Large intestine (tissue), 3 donors: ENCODE measurements at regions not wholly inside any gene's neighbourhood (a gene's known extent, or its start where the extent isn't known, plus 50 kb on each side); places are given as distances from the start of the nearest gene placed in this dataset.
A peak's percentile ranks its signal among the peaks of the same experiment; 100 is the strongest.

Source experiments
- DNase-seq, 2 donors: peaks; one replicate each; pipeline versions ENCODE4 v3.0.0 to v3.0.0-alpha.2; 2013
- H3K27ac ChIP-seq: one replicate; pipeline ENCODE4 v1.5.1; 2013; ENCODE audit warnings: low read length
- H3K27me3 ChIP-seq: 2 replicates; pipeline ENCODE4 v1.6.1; 2013; ENCODE audit warnings: low read length; ENCODE audit not compliant: control insufficient read depth, insufficient read depth
- H3K36me3 ChIP-seq: 2 replicates; pipeline ENCODE4 v1.6.1; 2013; ENCODE audit warnings: low read length; ENCODE audit not compliant: control insufficient read depth, insufficient read depth
- H3K4me1 ChIP-seq: one replicate; pipeline ENCODE4 v1.6.1; 2013; ENCODE audit warnings: low read length; ENCODE audit not compliant: control insufficient read depth, insufficient read depth
- H3K4me3 ChIP-seq: one replicate; pipeline ENCODE4 v1.5.1; 2013; ENCODE audit warnings: low read length
- H3K9me3 ChIP-seq: one replicate; pipeline ENCODE4 v1.6.1; 2013; ENCODE audit warnings: mild to moderate bottlenecking, low read depth, low read length, moderate library complexity; ENCODE audit not compliant: control insufficient read depth
- WGBS: methylation state at CpG from one replicate; pipeline ENCODE4 v1.1.5; 2013; ENCODE audit warnings: low lambda C conversion rate; ENCODE audit not compliant: insufficient coverage; 5-methylcytosine and 5-hydroxymethylcytosine counted together

- H3K27ac ChIP-seq, result no peak overlapping the region
- WGBS, result no CpG with 5 or more reads among the region's 23 CpGs
- H3K36me3 ChIP-seq, result no peaks in the 10 kb centered on the region
- H3K4me1 ChIP-seq, result no peaks in the 10 kb centered on the region
- no peak for DNase-seq
- H3K9me3 ChIP-seq, result no peaks in the 10 kb centered on the region
- H3K27me3 ChIP-seq, result peaks cover under 1% of the 10 kb centered on the region
- H3K4me3 ChIP-seq, result no peak overlapping the region
These were observed 69.1 kb upstream of the CTDP1 start for GRCh38 chr18:79610461-79611039.

- no peak for DNase-seq
- H3K36me3 ChIP-seq, result no peaks in the 10 kb centered on the region
- H3K9me3 ChIP-seq, result no peaks in the 10 kb centered on the region
- no peaks in the 10 kb centered on the region for H3K4me1 ChIP-seq
- H3K4me3 ChIP-seq, result no peak overlapping the region
- no peak overlapping the region for H3K27ac ChIP-seq
- WGBS, result 20% methylated on average over 1 of the region's 20 CpGs
- peaks cover 2% of the 10 kb centered on the region for H3K27me3 ChIP-seq
These were observed 68.4 kb upstream of the CTDP1 start for GRCh38 chr18:79611040-79611681.

GRCh38 chr18:79612291-79613108 lies 67.1 kb upstream of the CTDP1 start:
- no CpG with 5 or more reads among the region's 27 CpGs for WGBS
- Histone ChIP-seq H3K4me1 (no peaks in the 10 kb centered on the region), H3K36me3 (no peaks in the 10 kb centered on the region), H3K9me3 (peaks cover 6% of the 10 kb centered on the region), H3K27me3 (peaks cover 8% of the 10 kb centered on the region), H3K27ac (no peak overlapping the region), H3K4me3 (no peak overlapping the region)
- no peak for DNase-seq

- H3K4me3 ChIP-seq, result no peak overlapping the region
- peaks cover 8% of the 10 kb centered on the region for H3K27me3 ChIP-seq
- H3K36me3 ChIP-seq, result no peaks in the 10 kb centered on the region
- DNase-seq, result no peak
- H3K4me1 ChIP-seq, result no peaks in the 10 kb centered on the region
- WGBS, result no CpG with 5 or more reads among the region's 33 CpGs
- H3K27ac ChIP-seq, result no peak overlapping the region
- H3K9me3 ChIP-seq, result peaks cover 14% of the 10 kb centered on the region
These were observed 66.2 kb upstream of the CTDP1 start for GRCh38 chr18:79613186-79613931.

- Histone ChIP-seq H3K36me3 (no peaks in the 10 kb centered on the region), H3K27ac (no peak overlapping the region), H3K4me3 (no peak overlapping the region), H3K4me1 (no peaks in the 10 kb centered on the region), H3K9me3 (peaks cover 14% of the 10 kb centered on the region), H3K27me3 (peaks cover 8% of the 10 kb centered on the region)
- WGBS, result 81% methylated on average over 4 of the region's 26 CpGs
- no peak for DNase-seq
These were observed 65.2 kb upstream of the CTDP1 start for GRCh38 chr18:79614211-79614955.

- no CpG with 5 or more reads among the region's 18 CpGs for WGBS
These were observed 64.5 kb upstream of the CTDP1 start for GRCh38 chr18:79615091-79615490.

GRCh38 chr18:79615586-79615985 lies 64.0 kb upstream of the CTDP1 start:
- no peak for DNase-seq
- Histone ChIP-seq H3K4me3 (no peak overlapping the region), H3K4me1 (no peaks in the 10 kb centered on the region), H3K27me3 (peaks cover 8% of the 10 kb centered on the region), H3K9me3 (peaks cover 14% of the 10 kb centered on the region), H3K36me3 (no peaks in the 10 kb centered on the region), H3K27ac (no peak overlapping the region)
- WGBS, result no CpG with 5 or more reads among the region's 7 CpGs

More at GRCh38 chr18:79615091-79615490, 64.5 kb upstream of the CTDP1 start:
- Histone ChIP-seq H3K27me3 (peaks cover 8% of the 10 kb centered on the region), H3K4me1 (no peaks in the 10 kb centered on the region), H3K27ac (no peak overlapping the region), H3K4me3 (no peak overlapping the region), H3K36me3 (no peaks in the 10 kb centered on the region), H3K9me3 (peaks cover 14% of the 10 kb centered on the region)
- no peak for DNase-seq

- Histone ChIP-seq H3K36me3 (no peaks in the 10 kb centered on the region), H3K4me1 (no peaks in the 10 kb centered on the region), H3K4me3 (peak overlapping the region; percentile 13), H3K27me3 (peaks cover 8% of the 10 kb centered on the region), H3K9me3 (peaks cover 14% of the 10 kb centered on the region), H3K27ac (no peak overlapping the region)
- no peak for DNase-seq
- WGBS, result no CpG with 5 or more reads among the region's 89 CpGs
These were observed 62.7 kb upstream of the CTDP1 start for GRCh38 chr18:79616651-79617510.
